Right lobe of liver (tissue), 6 donors: ENCODE measurements at regions not wholly inside any gene's neighbourhood (a gene's known extent, or its start where the extent isn't known, plus 50 kb on each side); places are given as distances from the start of the nearest gene placed in this dataset.

Experiments used
- ATAC-seq, 4 donors: fragments of 200-7000 bp; cut with Tn5 transposase; one replicate each; pipeline ENCODE4 v1.9.1; 2020; ENCODE audit warnings: mild to moderate bottlenecking in 4 of 4, moderate library complexity in 4 of 4
- DNase-seq, 3 donors: peaks; one replicate each; pipeline ENCODE4 v3.0.0-alpha.2; 2020
- H3K27ac ChIP-seq, 3 donors: fragments of 200-600 bp; one replicate each; pipeline ENCODE4 v1.8.0; 2022
- H3K27me3 ChIP-seq, 2 donors: fragments of 200-600 bp; one replicate each; pipeline ENCODE4 v1.8.0; 2022
- H3K36me3 ChIP-seq, 4 donors: fragments of 200-600 bp; sonication (generic) in 1 of 4; one replicate each; pipeline versions ENCODE4 v1.5.1 to v1.8.0; 2017 to 2022; ENCODE audit warnings: control low read depth in 1 of 4
- H3K4me1 ChIP-seq, 4 donors: fragments of 200-600 bp; sonication (generic) in 1 of 4; one replicate each; pipeline versions ENCODE4 v1.5.1 to v1.8.0; 2017 to 2022; ENCODE audit warnings: control low read depth in 1 of 4
- H3K4me3 ChIP-seq, 3 donors: fragments of 200-600 bp; one replicate each; pipeline ENCODE4 v1.8.0; 2022
- H3K9me3 ChIP-seq, 4 donors: fragments of 200-600 bp; sonication (generic) in 1 of 4; one replicate each; pipeline versions ENCODE4 v1.5.1 to v1.8.0; 2017 to 2022; ENCODE audit warnings: control low read depth in 1 of 4
- CTCF ChIP-seq, 4 donors: fragments of 200-600 bp in 3 of 4; fragments of 450-650 bp in 1 of 4; IDR thresholded peaks; one replicate each; pipeline versions ENCODE4 v1.5.1 to v1.8.0; 2016 to 2022; ENCODE audit warnings: antibody characterized with exemption in 4 of 4, mild to moderate bottlenecking in 2 of 4
- POLR2A ChIP-seq: fragments of 450-650 bp; IDR thresholded peaks from one replicate; pipeline ENCODE4 v1.6.1; 2017; ENCODE audit warnings: antibody characterized with exemption, mild to moderate bottlenecking
- WGBS: methylation state at CpG from one replicate; pipeline ENCODE4 v1.1.6; 2018; ENCODE audit warnings: low coverage, low lambda C conversion rate; ENCODE audit not compliant: insufficient coverage; ENCODE audit errors: missing lambda C conversion rate; 5-methylcytosine and 5-hydroxymethylcytosine counted together
- intact Hi-C, 2 donors: fragments of 100-400 bp; cut with DNase I; formaldehyde crosslinking; loops; one replicate each; pipeline versions ENCODE4 v1.11.2 to v1.14.1; 2022
- donor health status: DM: no; HTN: yes; CAD: no.
- donor health status: DM: no; HTN: no; CAD: no.
- donor health status: DM: no; HTN: no; CAD: no.
- donor health status: DM: no; HTN: yes; CAD: no.
- donor health status: DM: no; HTN: yes; CAD: no.

- Histone ChIP-seq H3K27me3 (no peaks in the 10 kb centered on the region), H3K36me3 (no peaks in the 10 kb centered on the region), H3K9me3 (no peaks in the 10 kb centered on the region), H3K4me1 (no peaks in the 10 kb centered on the region), H3K27ac (no peak overlapping the region), H3K4me3 (no peak overlapping the region)
- ATAC-seq (peak in 1 of 4 donors; percentile 51), DNase-seq (no peak)
- TF ChIP-seq POLR2A: no peak
- peak in 1 of 4 donors; percentile 4 for TF ChIP-seq CTCF (IDR thresholded peaks at IDR 0.05)
- WGBS: 48% methylated on average over 2 of the region's 2 CpGs
- intact Hi-C loops: loop anchor here in 1 of 2 donors (10.0 kb wide), 1 partner anchor 190 kb away; no protein-coding TSS in a partner anchor
Measured at GRCh38 chrX:43564953-43565352, 91.1 kb upstream of the MAOA start.

- Histone ChIP-seq H3K27me3 (no peaks in the 10 kb centered on the region), H3K36me3 (no peaks in the 10 kb centered on the region), H3K4me1 (no peaks in the 10 kb centered on the region), H3K9me3 (no peaks in the 10 kb centered on the region), H3K4me3 (no peak overlapping the region), H3K27ac (no peak overlapping the region)
- no peak for TF ChIP-seq CTCF (IDR thresholded peaks at IDR 0.05)
- no peak for TF ChIP-seq POLR2A
- intact Hi-C loops: loop anchor here in 1 of 2 donors (10.0 kb wide), 1 partner anchor 189 kb away; no protein-coding TSS in a partner anchor
- DNase-seq (no peak), ATAC-seq (no peak)
Measured at GRCh38 chrX:43566170-43566569, 89.9 kb upstream of the MAOA start.

- DNase-seq (no peak), ATAC-seq (no peak)
- H3K27ac ChIP-seq: no peak overlapping the region
- no peak for TF ChIP-seq CTCF (IDR thresholded peaks at IDR 0.05)
- no peak for TF ChIP-seq POLR2A
- no peaks in the 10 kb centered on the region for H3K4me1 ChIP-seq
- intact Hi-C loops: no loop called here
- H3K36me3 ChIP-seq: no peaks in the 10 kb centered on the region
- H3K9me3 ChIP-seq: no peaks in the 10 kb centered on the region
- no peak overlapping the region for H3K4me3 ChIP-seq
- peaks cover 0 to 3% of the 10 kb centered on the region in 2 donors for H3K27me3 ChIP-seq
Measured at GRCh38 chrX:43573441-43574015, 82.6 kb upstream of the MAOA start.

GRCh38 chrX:43580621-43581020, 75.5 kb upstream of the MAOA start:
- Histone ChIP-seq H3K9me3 (no peaks in the 10 kb centered on the region), H3K27ac (no peak overlapping the region), H3K27me3 (no peaks in the 10 kb centered on the region), H3K36me3 (no peaks in the 10 kb centered on the region), H3K4me3 (no peak overlapping the region), H3K4me1 (no peaks in the 10 kb centered on the region)
- no peak for TF ChIP-seq POLR2A
- no peak for TF ChIP-seq CTCF (IDR thresholded peaks at IDR 0.05)
- intact Hi-C loops: no loop called here
- 74% methylated on average over 4 of the region's 4 CpGs for WGBS
- DNase-seq (no peak), ATAC-seq (no peak)

GRCh38 chrX:43581167-43581566, 74.9 kb upstream of the MAOA start:
- Histone ChIP-seq H3K27ac (no peak overlapping the region), H3K27me3 (no peaks in the 10 kb centered on the region), H3K4me3 (no peak overlapping the region), H3K9me3 (no peaks in the 10 kb centered on the region), H3K36me3 (no peaks in the 10 kb centered on the region), H3K4me1 (no peaks in the 10 kb centered on the region)
- 33% methylated on average over 1 of the region's 2 CpGs for WGBS
- TF ChIP-seq CTCF (IDR thresholded peaks at IDR 0.05) (no peak), POLR2A (no peak)
- ATAC-seq: no peak
- intact Hi-C loops: no loop called here
- DNase-seq: no peak
